GM12878 (cell line): ENCODE measurements at regions not wholly inside any gene's neighbourhood (a gene's known extent, or its start where the extent isn't known, plus 50 kb on each side); places are given as distances from the start of the nearest gene placed in this dataset.

Experiments used
- ATAC-seq: fragments of 200-7000 bp; cut with Tn5 transposase; 3 replicates; pipeline ENCODE4 v1.9.1; 2020; ENCODE audit warnings: mild to moderate bottlenecking, moderate library complexity
- BruUV-seq: library from RNA; stranded (reverse); fragments of 400-500 nt; replicated peaks from 2 replicates; lab custom pipeline; 2021; lab: Mats Ljungman, UMichigan
- CTCF ChIA-PET: fragments of 300-600 bp; sonication (Branson Sonifier 250); formaldehyde crosslinking; extraction: SDS; loops from one replicate; lab custom pipeline; 2021; ENCODE audit warnings: inconsistent platforms; lab: Yijun Ruan, JAX
- POLR2A ChIA-PET: fragments of 350-600 bp; formaldehyde crosslinking; extraction: SDS; loops from one replicate; lab custom pipeline; 2021; ENCODE audit warnings: inconsistent platforms; lab: Charles Lee
- RAD21 ChIA-PET: fragments of 300-600 bp; sonication (Branson Sonifier 250); formaldehyde crosslinking; loops from one replicate; lab custom pipeline; 2023; ENCODE audit warnings: antibody characterized with exemption; ENCODE audit not compliant: unreplicated experiment; lab: Charles Lee
- SMC1A ChIA-PET: fragments of 300-600 bp; sonication (Branson Sonifier 250); formaldehyde crosslinking; loops from one replicate; lab custom pipeline; 2023; ENCODE audit not compliant: unreplicated experiment, uncharacterized antibody; lab: Charles Lee
- DNase-seq: peaks from one replicate; pipeline ENCODE4 v3.0.0-alpha.2; 2011; ENCODE audit warnings: low read depth, low spot score
- FAIRE-seq: peaks from 3 replicates; lab custom pipeline; 2011; peaks lifted over from hg19 to GRCh38; lab: Jason Lieb, UNC
- H2AFZ ChIP-seq: 2 replicates; pipeline ENCODE4 v1.6.0; 2011; ENCODE audit warnings: low read depth, low read length, control low read depth; ENCODE audit not compliant: control insufficient read depth
- H3K27ac ChIP-seq: 2 replicates; pipeline ENCODE4 v1.5.1; 2011; ENCODE audit warnings: control low read depth; ENCODE audit not compliant: control insufficient read depth, insufficient read depth
- H3K27me3 ChIP-seq, 2 experiments: replicated peaks in 1 of 2; 2 replicates each; pipeline versions ENCODE4 v1.6.0 to v1.6.1; 2011; ENCODE audit warnings: low read length in 1 of 2; ENCODE audit not compliant: control insufficient read depth in 2 of 2, insufficient read depth in 2 of 2
- H3K36me3 ChIP-seq, 2 experiments: 2 replicates each; pipeline ENCODE4 v1.5.1; 2011; ENCODE audit warnings: low read length in 1 of 2; ENCODE audit not compliant: control insufficient read depth in 2 of 2, insufficient read depth in 2 of 2
- H3K4me1 ChIP-seq: 2 replicates; pipeline ENCODE4 v1.6.1; 2011; ENCODE audit warnings: mild to moderate bottlenecking, low read length, moderate library complexity, mixed read lengths; ENCODE audit not compliant: control insufficient read depth, insufficient read depth
- H3K4me2 ChIP-seq: 2 replicates; pipeline ENCODE4 v1.6.0; 2011; ENCODE audit warnings: control low read depth; ENCODE audit not compliant: control insufficient read depth, insufficient read depth
- H3K4me3 ChIP-seq: fragments of 200-600 bp; sonication (generic); 2 replicates; pipeline ENCODE4 v1.5.1; 2016
- H3K79me2 ChIP-seq: 2 replicates; pipeline ENCODE4 v1.6.0; 2011; ENCODE audit warnings: low read length; ENCODE audit not compliant: control insufficient read depth, insufficient read depth
- H3K9ac ChIP-seq: 2 replicates; pipeline ENCODE4 v1.8.0; 2011; ENCODE audit warnings: low read length, control low read depth, mixed read lengths; ENCODE audit not compliant: control insufficient read depth, insufficient read depth
- H3K9me3 ChIP-seq: replicated peaks from 3 replicates; pipeline ENCODE4 v1.5.1; 2011; ENCODE audit warnings: mild to moderate bottlenecking, low read length; ENCODE audit not compliant: control insufficient read depth, insufficient read depth
- H4K20me1 ChIP-seq: 2 replicates; pipeline ENCODE4 v1.6.0; 2011; ENCODE audit not compliant: control insufficient read depth, insufficient read depth
- CEBPB ChIP-seq, 2 experiments: fragments of 150-350 bp in 1 of 2; IDR thresholded peaks; 2 replicates each; pipeline ENCODE4 v1.6.1; 2012 to 2014; ENCODE audit warnings: low read depth in 2 of 2, low read length in 2 of 2, borderline replicate concordance in 1 of 2, inconsistent platforms in 1 of 2
- CHD4 ChIP-seq: fragments of 200-600 bp; sonication (generic); IDR thresholded peaks from 2 replicates; pipeline ENCODE4 v1.6.1; 2016; ENCODE audit warnings: mild to moderate bottlenecking
- FOS ChIP-seq: IDR thresholded peaks from 3 replicates; pipeline ENCODE4 v1.6.1; 2011; ENCODE audit warnings: borderline replicate concordance; ENCODE audit not compliant: insufficient read length; ENCODE audit errors: extremely low read depth
- HDAC2 ChIP-seq: fragments of 200-600 bp; sonication (generic); IDR thresholded peaks from 2 replicates; pipeline ENCODE4 v1.6.1; 2017
- HDGF ChIP-seq: fragments of 450-650 bp; IDR thresholded peaks from 2 replicates; pipeline ENCODE4 v1.6.1; 2016; ENCODE audit warnings: antibody characterized with exemption
- IRF4 ChIP-seq: IDR thresholded peaks from 2 replicates; pipeline ENCODE4 v1.6.1; 2011; ENCODE audit warnings: low read depth, low read length
- MLLT1 ChIP-seq: fragments of 450-650 bp; IDR thresholded peaks from 2 replicates; pipeline ENCODE4 v1.6.1; 2016; ENCODE audit warnings: mild to moderate bottlenecking
- MXI1 ChIP-seq: fragments of 150-350 bp; IDR thresholded peaks from 2 replicates; pipeline ENCODE4 v1.6.1; 2011; ENCODE audit warnings: low read depth, mild to moderate bottlenecking, inconsistent platforms, low read length, improper control_type of control experiment
- NRF1 ChIP-seq: conservative IDR thresholded peaks from 2 replicates; pipeline ENCODE4 v1.6.1; 2011; ENCODE audit warnings: mild to moderate bottlenecking, low read depth, low read length, improper control_type of control experiment
- PAX8 ChIP-seq: fragments of 450-650 bp; IDR thresholded peaks from 2 replicates; pipeline ENCODE4 v1.6.1; 2017; ENCODE audit warnings: mild to moderate bottlenecking, moderate library complexity
- POLR2A ChIP-seq: IDR thresholded peaks from 2 replicates; pipeline ENCODE4 v1.6.1; 2011; ENCODE audit warnings: low read depth, mild to moderate bottlenecking, low read length
- SIN3A ChIP-seq: IDR thresholded peaks from 2 replicates; pipeline ENCODE4 v1.6.1; 2012; ENCODE audit warnings: low read depth, low read length, improper control_type of control experiment
- SMAD5 ChIP-seq: IDR thresholded peaks from 2 replicates; pipeline ENCODE4 v1.6.1; 2016; ENCODE audit warnings: antibody characterized with exemption, low read depth
- SMARCA5 ChIP-seq: fragments of 450-650 bp; IDR thresholded peaks from 2 replicates; pipeline ENCODE4 v1.6.1; 2017; ENCODE audit warnings: mild to moderate bottlenecking
- SPI1 ChIP-seq: IDR thresholded peaks from 2 replicates; pipeline ENCODE4 v1.6.1; 2011; ENCODE audit warnings: low read depth, mild to moderate bottlenecking, low read length, moderate library complexity, borderline replicate concordance; ENCODE audit not compliant: insufficient read depth
- STAT3 ChIP-seq: IDR thresholded peaks from 2 replicates; pipeline ENCODE4 v1.6.1; 2011; ENCODE audit warnings: low read depth, low read length, improper control_type of control experiment
- YBX1 ChIP-seq: fragments of 450-650 bp; IDR thresholded peaks from 2 replicates; pipeline ENCODE4 v1.6.1; 2016; ENCODE audit warnings: antibody characterized with exemption
- ZBTB33 ChIP-seq: fragments of 450-650 bp; IDR thresholded peaks from 2 replicates; pipeline ENCODE4 v1.6.1; 2017; ENCODE audit warnings: mild to moderate bottlenecking
- ZNF24 ChIP-seq: fragments of 450-650 bp; IDR thresholded peaks from 2 replicates; pipeline ENCODE4 v1.6.1; 2017; ENCODE audit warnings: antibody characterized with exemption, mild to moderate bottlenecking
- WGBS: methylation state at CpG from one replicate; pipeline ENCODE4 v1.1.6; 2016; ENCODE audit warnings: low lambda C conversion rate; ENCODE audit not compliant: insufficient replicate concordance, insufficient coverage; ENCODE audit errors: missing lambda C conversion rate; 5-methylcytosine and 5-hydroxymethylcytosine counted together
- in situ Hi-C: fragments of 300-500 bp; cut with MboI; formaldehyde crosslinking; loops from 9 replicates; pipeline ENCODE4 v1.14.3; 2018; ENCODE audit warnings: mixed read lengths
- intact Hi-C: fragments of 100-400 bp; cut with micrococcal nuclease; formaldehyde crosslinking; loops from one replicate; pipeline ENCODE4 v1.14.2; 2022; ENCODE audit not compliant: unreplicated experiment

- H3K27ac ChIP-seq = no peak overlapping the region
- H3K27me3 ChIP-seq = no peaks in the 10 kb centered on the region
- H3K4me1 ChIP-seq = no peaks in the 10 kb centered on the region
- H3K4me2 ChIP-seq = no peak overlapping the region
- H3K9ac ChIP-seq = no peak overlapping the region
- POLR2A ChIA-PET = no interaction called here
- in situ Hi-C loops = no loop called here
- RAD21 ChIA-PET = no interaction called here
- TF ChIP-seq HDAC2 (no peak), YBX1 (no peak), SPI1 (no peak), FOS (no peak), SMARCA5 (no peak), SMAD5 (no peak), SIN3A (no peak), NRF1 (no peak), HDGF (no peak), IRF4 (no peak)
- H3K9me3 ChIP-seq = no peaks in the 10 kb centered on the region
- CTCF ChIA-PET = no interaction called here
- no peaks in the 10 kb centered on the region for H4K20me1 ChIP-seq
- no peaks in the 10 kb centered on the region for H3K36me3 ChIP-seq
- no peaks in the 10 kb centered on the region for H3K79me2 ChIP-seq
- BruUV-seq = no TSS peak
- H2AFZ ChIP-seq = no peak overlapping the region
- WGBS = 18% methylated on average over 6 of the region's 6 CpGs
- ATAC-seq = no peak
- SMC1A ChIA-PET = no interaction called here
- intact Hi-C loops = no loop called here
- FAIRE-seq = no peak
- H3K4me3 ChIP-seq = no peak overlapping the region
- no peak for DNase-seq
Observed at GRCh38 chr6:23518294-23518693, 607.7 kb upstream of the NRSN1 start.

- 48% methylated on average over 11 of the region's 11 CpGs for WGBS
- CTCF ChIA-PET = no interaction called here
- Histone ChIP-seq H2AFZ (no peak overlapping the region), H3K4me1 (no peaks in the 10 kb centered on the region), H3K4me3 (no peak overlapping the region), H4K20me1 (no peaks in the 10 kb centered on the region), H3K27me3 (no peaks in the 10 kb centered on the region), H3K27ac (no peak overlapping the region), H3K9ac (no peak overlapping the region), H3K79me2 (no peaks in the 10 kb centered on the region), H3K9me3 (no peaks in the 10 kb centered on the region), H3K36me3 (no peaks in the 10 kb centered on the region), H3K4me2 (no peak overlapping the region)
- no peak for DNase-seq
- SMC1A ChIA-PET = no interaction called here
- no TSS peak for BruUV-seq
- ATAC-seq = no peak
- intact Hi-C loops = no loop called here
- RAD21 ChIA-PET = no interaction called here
- POLR2A ChIA-PET = no interaction called here
- in situ Hi-C loops = no loop called here
- FAIRE-seq = no peak
- TF ChIP-seq MLLT1 (no peak), CEBPB (IDR thresholded peaks at IDR 0.05; ENCODE audit: borderline replicate concordance in 1 of 2, low read depth in 2 of 2, low read length in 2 of 2) (no peak), MXI1 (no peak), ZBTB33 (no peak), ZNF24 (no peak), PAX8 (no peak), POLR2A (no peak), CHD4 (no peak), STAT3 (no peak)
Observed at GRCh38 chr6:23522792-23523547, 603.0 kb upstream of the NRSN1 start.
